GM13976 (cell line): ENCODE measurements at regions not wholly inside any gene's neighbourhood (a gene's known extent, or its start where the extent isn't known, plus 50 kb on each side); places are given as distances from the start of the nearest gene placed in this dataset.

ENCODE experiments used
- DNase-seq: peaks from one replicate; pipeline ENCODE4 v3.0.0; 2012; ENCODE audit warnings: low spot score
- in situ Hi-C: fragments of 300-500 bp; cut with MboI; formaldehyde crosslinking; loops from one replicate; pipeline ENCODE4 v1.12.0; 2022; ENCODE audit warnings: low sequenced_read_pairs, mixed read lengths, inconsistent platforms; ENCODE audit not compliant: unreplicated experiment
- TF ChIP-seq, protein P1 (sequence below): IDR thresholded peaks from 2 replicates; pipeline ENCODE4 v1.5.1; 2012; ENCODE audit warnings: borderline replicate concordance, mild to moderate bottlenecking; ENCODE audit not compliant: insufficient read depth; ENCODE audit errors: extremely low read depth, missing control alignments, control extremely low read depth

DNA sequence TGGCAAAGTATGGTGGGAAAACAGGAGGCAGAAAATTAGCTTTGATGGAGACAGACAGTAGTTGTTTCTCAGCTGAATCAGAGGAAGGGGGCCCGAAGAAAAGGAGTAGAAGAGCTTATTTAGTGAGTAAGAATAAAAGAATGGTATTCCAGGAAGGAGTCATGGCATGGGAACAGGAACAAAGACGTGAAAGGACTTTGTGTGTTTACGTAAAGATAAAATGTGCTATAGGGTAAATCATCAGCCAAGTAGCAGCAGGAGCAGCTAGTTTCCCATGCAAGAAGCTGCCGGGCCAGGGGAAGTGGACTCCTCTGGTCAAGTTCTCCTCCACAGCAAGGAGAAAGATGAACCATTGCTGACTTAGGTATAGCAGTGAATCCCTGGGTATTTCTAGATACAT, 454.5 kb downstream of the HINT1 start:
- DNase-seq = no peak
- TF ChIP-seq, protein P1, sequence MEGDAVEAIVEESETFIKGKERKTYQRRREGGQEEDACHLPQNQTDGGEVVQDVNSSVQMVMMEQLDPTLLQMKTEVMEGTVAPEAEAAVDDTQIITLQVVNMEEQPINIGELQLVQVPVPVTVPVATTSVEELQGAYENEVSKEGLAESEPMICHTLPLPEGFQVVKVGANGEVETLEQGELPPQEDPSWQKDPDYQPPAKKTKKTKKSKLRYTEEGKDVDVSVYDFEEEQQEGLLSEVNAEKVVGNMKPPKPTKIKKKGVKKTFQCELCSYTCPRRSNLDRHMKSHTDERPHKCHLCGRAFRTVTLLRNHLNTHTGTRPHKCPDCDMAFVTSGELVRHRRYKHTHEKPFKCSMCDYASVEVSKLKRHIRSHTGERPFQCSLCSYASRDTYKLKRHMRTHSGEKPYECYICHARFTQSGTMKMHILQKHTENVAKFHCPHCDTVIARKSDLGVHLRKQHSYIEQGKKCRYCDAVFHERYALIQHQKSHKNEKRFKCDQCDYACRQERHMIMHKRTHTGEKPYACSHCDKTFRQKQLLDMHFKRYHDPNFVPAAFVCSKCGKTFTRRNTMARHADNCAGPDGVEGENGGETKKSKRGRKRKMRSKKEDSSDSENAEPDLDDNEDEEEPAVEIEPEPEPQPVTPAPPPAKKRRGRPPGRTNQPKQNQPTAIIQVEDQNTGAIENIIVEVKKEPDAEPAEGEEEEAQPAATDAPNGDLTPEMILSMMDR = no peak
- in situ Hi-C loops = no loop called here

DNA sequence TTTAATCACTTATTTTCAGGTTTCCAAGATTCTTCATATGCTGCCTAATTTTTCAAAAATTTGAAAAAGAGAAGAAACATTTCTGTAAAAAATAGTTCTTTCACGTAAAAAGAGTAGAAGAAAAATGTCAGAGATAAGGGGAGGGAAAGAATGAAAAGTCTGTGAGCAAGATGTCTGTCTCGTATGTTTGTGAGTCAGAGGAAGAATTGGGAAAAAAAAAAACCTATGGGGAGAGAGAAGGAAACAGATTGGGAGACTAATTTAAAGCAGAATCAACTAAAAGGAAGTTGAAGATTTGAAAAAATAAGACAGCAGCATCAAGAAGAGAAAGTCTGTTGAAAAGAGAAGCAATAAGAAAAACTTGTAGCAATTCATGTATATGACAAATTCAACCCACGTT, 456.3 kb downstream of the HINT1 start:
- DNase-seq = no peak
- in situ Hi-C loops = no loop called here
- TF ChIP-seq, protein P1 = no peak

DNA sequence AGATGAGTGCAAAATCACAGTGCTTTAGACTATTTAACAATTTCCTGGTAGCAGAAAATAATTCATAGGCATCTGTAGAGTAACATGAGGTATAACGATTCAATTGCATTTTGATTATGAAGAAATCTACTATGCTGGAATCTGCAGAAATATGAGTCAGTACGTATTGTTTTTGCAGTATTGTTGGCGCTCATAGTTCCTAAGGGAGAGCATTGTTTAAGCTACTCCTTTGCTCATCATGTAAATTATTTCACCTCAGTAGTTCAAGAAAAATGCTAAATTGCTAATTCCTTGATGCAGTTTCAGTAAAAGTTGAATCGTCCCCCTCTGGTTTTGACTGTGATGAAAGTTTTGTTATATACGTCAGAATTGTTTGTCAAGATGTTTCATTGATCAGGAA, 458.4 kb downstream of the HINT1 start:
- in situ Hi-C loops = no loop called here
- no peak for DNase-seq
- TF ChIP-seq, protein P1 = no peak

DNA sequence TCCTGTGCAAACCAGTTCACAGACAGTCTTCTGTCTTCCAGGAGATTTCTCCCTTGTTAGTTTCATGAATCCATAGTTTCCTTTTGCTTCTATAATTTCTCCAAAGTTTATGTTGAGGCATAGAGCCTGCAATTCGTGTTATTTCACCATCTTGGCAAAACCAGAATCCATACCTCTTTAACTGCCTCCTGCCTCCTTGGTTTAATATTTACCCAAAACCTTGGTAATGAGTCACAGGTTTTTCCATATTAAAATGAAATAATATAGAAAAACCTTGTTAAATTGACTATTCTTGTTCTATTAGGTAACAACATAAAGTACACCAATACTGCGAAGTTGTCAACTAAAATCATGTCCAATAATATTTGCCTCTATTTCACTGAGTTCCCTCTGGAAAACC, 459.7 kb downstream of the HINT1 start:
- in situ Hi-C loops = no loop called here
- DNase-seq = no peak
- TF ChIP-seq, protein P1 = no peak

DNA sequence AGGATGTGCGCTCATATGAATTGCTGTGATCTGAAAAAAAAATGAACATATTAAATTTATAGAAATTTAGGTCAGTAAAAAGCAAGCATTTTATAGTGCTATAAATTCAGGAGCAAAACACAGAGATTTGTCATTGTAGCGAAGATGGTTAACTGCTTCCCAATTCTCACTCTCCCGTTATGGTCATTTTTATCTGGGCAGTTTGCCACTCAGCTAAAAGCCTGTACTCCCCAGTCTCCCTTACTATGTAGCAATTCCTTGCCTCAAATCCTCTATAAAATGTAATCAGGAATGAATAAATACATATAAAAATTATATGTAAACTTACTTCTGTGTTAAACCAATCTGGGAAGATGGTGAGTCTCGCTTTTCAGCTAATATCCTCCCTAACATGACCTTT, 471.5 kb downstream of the HINT1 start:
- TF ChIP-seq, protein P1 = no peak
- in situ Hi-C loops = no loop called here

DNA sequence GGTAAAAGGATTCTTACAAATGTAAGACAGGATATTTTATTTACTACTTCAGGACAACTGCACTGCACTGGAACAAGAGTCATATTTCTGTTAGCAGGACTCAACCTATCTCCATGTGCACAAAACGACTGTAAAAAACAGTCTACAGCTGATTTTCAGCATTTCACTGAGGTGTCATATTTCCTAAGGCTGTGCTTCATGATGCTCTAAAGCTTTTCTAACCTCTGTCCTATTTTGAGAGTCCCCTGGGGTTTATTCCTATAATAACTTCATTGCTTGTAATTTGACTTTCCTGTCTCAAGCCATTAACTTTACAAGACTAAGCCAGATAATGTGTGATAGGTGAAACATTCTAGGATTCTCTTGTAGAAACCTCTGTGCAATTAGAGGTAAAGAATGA, 472.3 kb downstream of the HINT1 start:
- in situ Hi-C loops = no loop called here
- no peak for DNase-seq
- TF ChIP-seq, protein P1 = no peak

More for the DNA sequence above, 471.5 kb downstream of the HINT1 start:
- DNase-seq = no peak

DNA sequence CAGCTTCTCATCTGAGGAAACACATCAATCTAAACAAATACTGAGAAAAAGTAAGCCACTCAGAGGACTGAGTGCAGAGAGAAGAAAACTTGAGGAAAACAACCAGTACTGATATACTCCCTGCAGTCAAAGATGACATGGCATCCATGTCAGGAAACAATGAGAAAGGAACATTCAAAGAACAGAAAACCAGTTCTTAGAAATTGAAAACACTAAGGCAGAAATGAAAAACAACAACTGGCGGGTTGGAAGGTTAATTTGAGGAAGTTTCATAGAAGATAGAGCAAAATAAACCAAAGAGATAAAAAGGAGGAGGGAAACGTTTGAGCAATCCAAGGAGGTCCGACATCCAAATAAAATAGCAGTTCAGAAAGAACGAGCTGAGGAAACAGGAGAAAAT, 475.2 kb downstream of the HINT1 start:
- in situ Hi-C loops = no loop called here
- DNase-seq = no peak

More for the DNA sequence above, 475.2 kb downstream of the HINT1 start:
- TF ChIP-seq, protein P1 = no peak
